SHP77 (cell line): ENCODE measurements at regions not wholly inside any gene's neighbourhood (a gene's known extent, or its start where the extent isn't known, plus 50 kb on each side); places are given as distances from the start of the nearest gene placed in this dataset.

Source experiments
- DNase-seq, 2 experiments: peaks; one replicate each; lab custom pipeline; 2025; lab: John Stamatoyannopoulos, UW

DNA sequence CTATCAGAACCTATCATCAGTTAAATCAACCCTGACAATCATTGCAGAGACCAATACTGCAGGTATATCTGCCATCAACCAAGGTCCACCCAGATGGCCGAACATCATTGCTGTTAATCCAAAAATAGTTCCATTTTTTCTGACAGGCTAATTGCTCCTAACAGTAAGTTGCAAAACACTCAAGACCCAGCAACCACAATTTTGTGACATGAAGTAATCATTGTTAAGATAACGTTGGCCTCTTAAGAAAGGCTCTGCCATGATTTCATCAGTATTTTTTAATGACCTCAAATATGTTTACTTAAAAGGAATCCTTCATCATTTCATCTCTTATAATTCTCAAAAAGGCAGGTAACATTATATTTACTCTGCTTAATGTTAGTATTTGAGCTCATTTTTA is 553.4 kb upstream of the POM121L12 start:
- DNase-seq: no peak

DNA sequence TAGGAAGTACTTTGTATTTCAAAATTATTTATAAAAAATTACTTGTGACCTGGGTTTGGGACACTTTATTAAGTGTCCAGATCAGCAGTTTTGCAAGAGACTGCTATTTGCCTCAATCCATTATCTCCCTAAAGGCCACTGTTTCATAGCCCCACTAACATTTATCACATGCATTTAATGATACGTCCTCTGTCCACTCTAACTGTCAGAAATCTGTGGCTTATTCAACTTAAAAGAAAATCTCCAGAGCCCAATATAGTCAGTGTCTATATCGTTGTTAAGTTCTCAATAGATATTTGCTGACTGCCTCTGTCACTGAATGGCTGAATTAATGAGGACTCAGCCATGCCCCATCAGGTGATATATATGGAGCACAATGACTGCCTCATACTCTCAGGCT is 553.9 kb upstream of the POM121L12 start:
- DNase-seq: no peak

GRCh38 chr7:52479990-52480389 is 555.4 kb upstream of the POM121L12 start:
- DNase-seq: no peak

- DNase-seq: no peak
Observed at GRCh38 chr7:52475001-52475582, 560.3 kb upstream of the POM121L12 start.

- no peak for DNase-seq
Observed at GRCh38 chr7:52473756-52474155, 561.7 kb upstream of the POM121L12 start.

DNA sequence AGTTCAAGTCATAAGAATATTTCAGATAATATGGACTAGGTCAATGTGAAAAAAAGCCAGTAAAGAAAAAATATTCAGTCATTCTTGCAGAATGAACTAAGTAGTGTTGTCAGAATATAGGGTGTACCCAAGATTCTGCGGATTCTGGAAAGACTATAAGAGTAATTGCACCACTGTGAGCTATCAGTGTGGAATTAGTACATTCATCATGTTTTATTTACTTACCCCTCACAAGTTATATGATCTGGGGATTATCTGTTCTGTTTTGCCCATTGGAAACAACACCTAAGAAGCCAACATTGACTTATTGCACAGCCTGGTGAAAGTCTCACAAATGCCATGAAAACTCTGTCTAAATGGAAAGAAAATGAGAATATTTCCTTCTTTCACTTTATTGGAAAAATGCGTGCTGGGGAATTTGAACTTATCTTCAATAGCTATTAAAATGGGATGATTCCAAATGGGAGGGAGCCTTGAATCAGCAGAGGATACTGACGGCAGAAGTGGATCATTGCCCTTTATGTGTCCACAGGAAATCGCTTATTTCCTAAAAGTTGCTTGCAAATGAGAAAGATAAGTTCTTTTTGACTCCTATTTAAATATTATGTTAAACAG is 563.3 kb upstream of the POM121L12 start:
- DNase-seq: no peak

- no peak for DNase-seq
Observed at GRCh38 chr7:52465216-52465615, 570.2 kb upstream of the POM121L12 start.

DNA sequence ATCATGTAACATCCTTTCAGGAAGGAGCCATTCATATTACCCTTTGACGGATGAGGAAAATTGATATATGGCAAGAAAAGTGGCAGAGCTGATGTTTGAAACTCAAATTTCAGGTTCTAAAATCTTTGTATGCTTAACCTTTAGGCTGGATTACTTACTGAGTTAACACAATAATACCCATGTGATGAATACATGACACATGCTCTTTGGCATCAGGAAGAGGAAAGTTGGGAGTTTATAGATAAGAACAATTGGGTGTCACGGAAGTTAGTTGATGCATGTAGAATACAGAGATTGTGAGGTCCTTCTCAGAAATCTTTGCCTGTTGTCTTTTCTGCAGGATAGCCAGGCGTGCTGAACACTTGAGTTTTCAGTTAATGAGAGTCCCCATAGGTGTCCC is 572.1 kb upstream of the POM121L12 start:
- no peak for DNase-seq

GRCh38 chr7:52462474-52462873 is 573.0 kb upstream of the POM121L12 start:
- DNase-seq: no peak

- no peak for DNase-seq
Observed at GRCh38 chr7:52455571-52455970, 579.9 kb upstream of the POM121L12 start.

DNA sequence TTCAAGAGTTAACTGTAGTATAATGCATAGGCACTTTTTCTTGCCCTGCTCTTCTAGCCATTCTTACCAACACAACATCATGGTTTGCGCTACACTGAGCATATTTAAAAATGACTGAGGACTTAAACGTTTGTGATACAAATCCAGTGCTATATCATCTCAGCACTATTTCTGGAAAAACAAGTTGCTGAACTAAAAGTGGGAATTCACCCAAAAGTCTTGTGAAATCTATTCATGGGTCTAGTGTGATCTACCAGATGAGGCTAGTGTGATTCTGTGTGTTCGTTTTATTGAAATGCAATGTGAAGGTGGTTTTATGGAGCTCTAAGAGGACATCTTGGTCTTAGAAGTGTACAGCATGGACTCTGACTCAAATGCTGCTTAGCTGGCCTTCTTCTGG is 584.6 kb upstream of the POM121L12 start:
- DNase-seq: no peak

DNA sequence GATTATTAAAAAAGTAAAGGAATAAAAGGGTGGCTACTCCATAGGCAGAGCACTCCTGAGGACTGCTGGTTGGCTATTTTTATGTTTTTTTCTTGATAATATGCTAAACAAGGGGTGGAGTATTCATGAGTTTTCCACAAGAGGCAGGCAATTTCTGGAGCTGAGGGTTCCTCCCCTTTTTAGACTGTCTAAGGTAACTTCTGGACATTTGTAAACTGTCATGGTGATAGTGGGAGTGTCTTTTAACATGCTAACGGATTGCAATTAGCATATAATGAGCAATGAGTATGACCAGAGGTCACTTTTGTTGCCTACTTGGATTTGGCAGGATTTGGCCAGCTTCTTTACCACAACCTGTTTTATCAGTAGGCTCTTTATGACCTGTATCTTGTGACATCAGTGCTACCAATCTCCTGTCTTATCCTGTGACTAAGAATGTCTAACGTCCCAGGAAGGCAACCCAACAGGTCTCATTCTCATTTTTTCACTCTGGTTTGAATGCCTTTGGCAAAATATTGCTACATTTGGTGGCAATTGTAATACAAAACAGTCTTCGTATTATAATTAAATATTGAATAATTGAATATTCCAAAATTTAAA is 587.8 kb upstream of the POM121L12 start:
- DNase-seq: no peak

DNA sequence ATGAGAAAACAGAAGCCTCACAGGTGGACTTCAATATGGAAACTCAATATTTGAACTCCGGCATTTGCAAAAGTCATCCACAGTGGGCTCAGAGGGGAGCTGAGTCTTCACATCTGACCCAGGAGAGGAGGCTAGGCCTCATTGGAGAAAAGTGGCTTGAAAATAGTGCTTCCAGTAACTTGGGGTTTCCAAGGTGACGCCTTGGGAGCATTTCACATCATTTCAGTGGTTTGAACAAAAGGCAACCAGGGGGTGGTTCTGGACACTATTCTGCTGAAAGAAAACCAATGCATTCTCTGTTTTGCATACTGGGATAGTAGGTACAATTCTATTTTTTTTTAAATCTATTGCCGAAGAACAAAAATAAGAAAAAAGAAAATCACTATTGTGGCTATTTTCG is 599.2 kb upstream of the POM121L12 start:
- DNase-seq: no peak

DNA sequence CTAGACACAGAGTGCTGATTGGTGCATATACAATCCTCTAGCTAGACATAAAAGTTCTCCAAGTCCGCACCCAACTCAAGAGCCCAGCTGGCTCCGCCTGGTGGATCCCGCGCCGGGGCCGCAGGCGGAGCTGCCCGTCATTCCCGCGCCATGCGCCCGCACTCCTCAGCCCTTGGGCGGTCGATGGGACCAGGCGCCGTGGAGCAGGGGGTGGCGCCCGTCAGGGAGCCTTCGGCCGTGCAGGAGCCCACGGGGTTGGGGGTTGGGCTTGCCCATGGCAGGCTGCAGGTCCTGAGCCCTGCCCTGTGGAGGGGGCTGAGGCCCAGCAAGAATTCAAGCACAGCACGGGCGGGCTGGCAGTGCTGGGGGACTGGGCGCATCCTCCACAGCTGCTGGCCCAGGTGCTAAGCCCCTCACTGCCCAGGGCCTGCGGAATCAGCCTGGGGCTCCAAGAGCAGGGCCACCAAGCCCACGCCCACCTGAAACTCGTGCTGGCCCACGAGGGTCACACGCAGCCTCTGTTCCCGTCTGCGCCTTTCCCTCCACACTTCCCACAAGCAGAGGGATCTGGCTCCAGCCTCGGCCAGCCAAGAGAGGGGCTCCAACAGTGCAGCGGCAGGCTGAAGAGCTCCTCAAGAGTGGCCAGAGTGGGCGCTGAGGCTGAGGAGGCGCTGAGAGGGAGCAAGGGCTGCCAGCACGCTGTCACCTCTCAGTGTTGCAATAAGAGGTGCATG is 604.2 kb upstream of the POM121L12 start:
- no peak for DNase-seq

DNA sequence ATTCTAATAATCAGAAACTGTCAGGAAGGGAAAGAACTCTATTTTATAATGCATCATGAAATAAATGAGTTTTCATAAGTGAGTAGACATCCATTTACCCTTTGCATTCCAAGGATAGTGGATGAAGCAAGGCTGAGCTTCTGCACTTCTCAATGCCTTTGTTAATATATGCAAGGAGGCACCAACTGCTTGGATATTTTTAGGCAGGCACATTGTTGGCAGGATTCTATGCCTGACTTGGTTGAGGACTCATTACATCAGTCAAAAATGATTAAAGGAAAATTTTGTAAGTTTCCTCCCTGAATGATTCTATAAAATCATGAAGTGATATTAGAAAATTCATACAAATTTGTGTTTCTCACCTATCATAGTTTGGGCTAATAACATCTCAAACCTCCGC is 612.2 kb upstream of the POM121L12 start:
- DNase-seq: no peak

DNA sequence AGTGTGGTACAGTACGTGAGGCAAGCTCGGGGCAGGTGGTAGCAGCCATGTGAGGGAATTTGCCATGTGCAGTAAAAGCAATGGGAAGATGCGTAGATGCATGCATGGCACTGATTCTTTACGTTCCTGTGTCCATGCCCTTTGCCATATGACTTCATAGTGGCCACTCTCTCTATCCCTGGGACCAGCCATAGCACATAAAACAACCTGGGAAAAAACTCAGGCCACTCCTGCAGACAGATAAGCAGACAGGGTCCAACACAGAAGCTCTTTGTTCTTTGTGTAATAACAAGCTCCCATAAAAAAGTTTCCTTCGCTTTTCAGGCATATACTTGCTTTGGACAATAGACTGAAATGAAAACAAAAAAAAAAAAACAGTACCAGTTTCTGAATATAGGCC is 622.4 kb upstream of the POM121L12 start:
- DNase-seq: no peak

GRCh38 chr7:52410032-52410431 is 625.4 kb upstream of the POM121L12 start:
- DNase-seq: no peak

DNA sequence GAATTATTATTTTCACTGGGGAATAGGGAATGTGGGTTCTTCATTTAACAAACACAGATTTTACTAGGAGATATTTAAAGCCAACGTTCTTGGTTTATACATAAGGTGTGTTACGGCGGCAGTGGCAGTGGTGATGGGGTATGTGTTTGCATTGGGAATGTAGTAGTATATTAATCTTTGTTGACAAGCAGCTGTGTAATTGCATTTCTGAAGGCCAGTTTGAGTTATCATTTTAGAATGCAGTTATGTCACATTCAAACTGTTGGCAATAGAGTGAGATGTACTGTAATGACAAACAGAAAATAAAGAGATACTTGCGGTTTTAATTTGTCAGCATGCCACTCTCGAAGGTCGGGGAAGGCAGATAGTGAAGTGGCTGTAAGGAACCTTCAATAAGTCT is 628.6 kb upstream of the POM121L12 start:
- DNase-seq: no peak

- DNase-seq: no peak
Observed at GRCh38 chr7:52382731-52383130, 652.7 kb upstream of the POM121L12 start.

GRCh38 chr7:52369922-52370321 is 665.5 kb upstream of the POM121L12 start:
- DNase-seq: no peak

DNA sequence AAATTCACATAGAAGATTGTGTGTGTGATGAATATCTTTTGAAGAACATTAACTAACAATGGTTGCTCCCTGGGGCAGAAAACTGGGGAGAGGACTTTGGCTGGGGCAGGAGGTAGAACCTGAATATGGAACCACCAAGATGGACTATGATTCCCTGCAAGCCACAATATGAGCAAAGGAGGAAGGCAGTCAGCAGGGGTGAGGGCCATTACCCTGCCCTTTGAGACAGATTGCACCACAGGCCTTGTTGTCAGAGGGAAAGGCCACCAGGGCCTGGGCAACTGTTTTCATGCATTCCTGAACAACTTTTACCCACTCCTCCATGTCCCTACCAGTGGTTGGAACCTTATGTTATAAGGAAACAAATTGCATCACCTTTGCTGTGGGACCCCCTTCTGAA is 670.1 kb upstream of the POM121L12 start:
- no peak for DNase-seq

DNA sequence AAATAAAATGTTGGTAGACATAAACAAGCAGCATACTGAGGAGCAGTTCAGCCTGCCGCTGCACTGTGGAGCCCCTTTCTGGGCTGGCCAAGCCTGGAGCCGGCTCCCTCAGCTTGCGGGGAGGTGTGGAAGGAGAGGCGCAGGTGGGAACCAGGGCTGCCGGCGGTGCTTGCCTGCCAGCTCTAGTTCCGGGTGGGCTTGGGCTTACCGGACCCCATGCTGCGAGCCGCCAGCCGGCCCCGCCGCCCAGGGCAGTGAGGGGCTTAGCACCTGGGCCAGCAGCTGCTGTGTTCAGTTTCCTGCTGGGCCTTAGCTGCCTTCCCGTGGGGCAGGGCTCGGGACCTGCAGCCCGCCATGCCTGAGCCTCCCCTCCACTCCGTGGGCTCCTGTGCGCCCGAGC is 672.9 kb upstream of the POM121L12 start:
- DNase-seq: no peak

- DNase-seq: no peak
Observed at GRCh38 chr7:52360541-52360940, 674.9 kb upstream of the POM121L12 start.
